SK-N-SH (cell line): ENCODE measurements at regions not wholly inside any gene's neighbourhood (a gene's known extent, or its start where the extent isn't known, plus 50 kb on each side); places are given as distances from the start of the nearest gene placed in this dataset.

Experiments
- CTCF ChIA-PET: fragments of 300-600, 350-600 bp; formaldehyde crosslinking; extraction: SDS; loops from one replicate; lab custom pipeline; 2021; lab: Yijun Ruan, JAX
- POLR2A ChIA-PET: fragments of 350-600 bp; sonication (Branson Sonifier 250); formaldehyde crosslinking; extraction: SDS; loops from one replicate; lab custom pipeline; 2020; ENCODE audit warnings: antibody characterized with exemption, inconsistent platforms; lab: Yijun Ruan, JAX
- DNase-seq: peaks from one replicate; pipeline ENCODE4 v3.0.0; 2012
- H2AFZ ChIP-seq: fragments of 200-600 bp; sonication (generic); 2 replicates; pipeline ENCODE4 v1.8.1; 2016; ENCODE audit warnings: antibody characterized with exemption, mild to moderate bottlenecking, low read depth
- H3F3A ChIP-seq: fragments of 200-600 bp; sonication (generic); replicated peaks from 2 replicates; pipeline ENCODE3; 2016; ENCODE audit warnings: antibody characterized with exemption, mild to moderate bottlenecking; ENCODE audit not compliant: insufficient read depth
- H3K27ac ChIP-seq, 2 experiments: fragments of 200-500 bp in 1 of 2; fragments of 200-600 bp in 1 of 2; sonication (Bioruptor generic) in 1 of 2; sonication (generic), shearing (Covaris generic) in 1 of 2; 2 replicates each; pipeline versions ENCODE4 v1.5.1 to v1.6.1; 2014 to 2016; ENCODE audit warnings: low read depth in 2 of 2, inconsistent platforms in 1 of 2, low read length in 1 of 2, mild to moderate bottlenecking in 1 of 2, mixed read lengths in 1 of 2
- H3K27me3 ChIP-seq: fragments of 200-600 bp; sonication (generic), shearing (Covaris generic); 2 replicates; pipeline ENCODE4 v1.6.1; 2016; ENCODE audit warnings: mixed run types; ENCODE audit not compliant: insufficient read depth
- H3K36me3 ChIP-seq, 2 experiments: fragments of 200-500 bp in 1 of 2; fragments of 200-600 bp in 1 of 2; sonication (Bioruptor generic) in 1 of 2; sonication (generic) in 1 of 2; replicated peaks in 1 of 2; 2 replicates each; pipeline versions ENCODE3 to v1.5.1; 2014 to 2016; ENCODE audit warnings: low read length in 1 of 2, mild to moderate bottlenecking in 1 of 2; ENCODE audit not compliant: insufficient read depth in 2 of 2, control insufficient read depth in 1 of 2
- H3K4me1 ChIP-seq, 2 experiments: fragments of 200-500 bp in 1 of 2; fragments of 200-600 bp in 1 of 2; sonication (Bioruptor generic) in 1 of 2; sonication (generic), shearing (Covaris generic) in 1 of 2; 2 replicates each; pipeline versions ENCODE4 v1.5.1 to v1.6.1; 2014 to 2016; ENCODE audit warnings: low read depth in 1 of 2, low read length in 1 of 2, mixed run types in 1 of 2; ENCODE audit not compliant: insufficient read depth in 2 of 2, control insufficient read depth in 1 of 2
- H3K4me2 ChIP-seq: fragments of 200-600 bp; sonication (generic), shearing (Covaris generic); 2 replicates; pipeline ENCODE4 v1.6.1; 2017; ENCODE audit warnings: mixed run types
- H3K4me3 ChIP-seq, 2 experiments: fragments of 200-500 bp in 1 of 2; fragments of 200-600 bp in 1 of 2; sonication (Bioruptor generic) in 1 of 2; sonication (generic), shearing (Covaris generic) in 1 of 2; 2 replicates each; pipeline versions ENCODE4 v1.5.1 to v1.8.1; 2014 to 2016; ENCODE audit warnings: low read depth in 2 of 2, inconsistent platforms in 1 of 2, low read length in 1 of 2, mild to moderate bottlenecking in 1 of 2, mixed read lengths in 1 of 2, moderate library complexity in 1 of 2
- H3K79me2 ChIP-seq: fragments of 200-600 bp; sonication (generic); 2 replicates; pipeline ENCODE4 v1.8.1; 2017; ENCODE audit warnings: mild to moderate bottlenecking; ENCODE audit not compliant: insufficient read depth
- H3K9ac ChIP-seq: fragments of 200-600 bp; sonication (generic); 2 replicates; pipeline ENCODE4 v1.6.1; 2017; ENCODE audit warnings: mixed run types
- H3K9me2 ChIP-seq: fragments of 200-600 bp; sonication (generic); 2 replicates; pipeline ENCODE4 v1.6.1; 2017; ENCODE audit warnings: mixed run types
- H3K9me3 ChIP-seq: fragments of 200-600 bp; sonication (generic); 2 replicates; pipeline ENCODE4 v1.6.1; 2017; ENCODE audit warnings: mixed run types, mild to moderate bottlenecking, moderate library complexity
- H4K20me1 ChIP-seq: fragments of 200-600 bp; sonication (generic); 2 replicates; pipeline ENCODE4 v1.6.1; 2017; ENCODE audit warnings: mild to moderate bottlenecking, mixed run types; ENCODE audit not compliant: insufficient read depth
- CHD2 ChIP-seq: fragments of 150-350 bp; IDR thresholded peaks from 2 replicates; pipeline ENCODE4 v1.6.1; 2018; ENCODE audit warnings: low read length; ENCODE audit not compliant: partially characterized antibody
- ELF1 ChIP-seq: IDR thresholded peaks from 2 replicates; pipeline ENCODE4 v1.4.0; 2012
- EZH2phosphoT487 ChIP-seq: fragments of 200-600 bp; sonication (generic); IDR thresholded peaks from 2 replicates; pipeline ENCODE4 v1.6.1; 2017; ENCODE audit warnings: low read depth, mixed run types, mild to moderate bottlenecking, antibody characterized with exemption, moderate library complexity, borderline replicate concordance
- FOSL2 ChIP-seq: IDR thresholded peaks from 2 replicates; pipeline ENCODE4 v1.4.0; 2012; ENCODE audit warnings: low read depth, mild to moderate bottlenecking, moderate library complexity, borderline replicate concordance
- FOXJ3 ChIP-seq: sonication (generic); formaldehyde crosslinking; IDR thresholded peaks from 2 replicates; pipeline ENCODE4 v1.5.1; 2020; ENCODE audit warnings: mild to moderate bottlenecking, missing genetic modification reagents
- FOXM1 ChIP-seq: IDR thresholded peaks from 2 replicates; pipeline ENCODE4 v1.4.0; 2012; ENCODE audit warnings: low read depth, mild to moderate bottlenecking
- GABPA ChIP-seq: IDR thresholded peaks from 2 replicates; pipeline ENCODE4 v1.4.0; 2012; ENCODE audit warnings: low read depth, mild to moderate bottlenecking
- GATA2 ChIP-seq: sonication (generic); formaldehyde crosslinking; IDR thresholded peaks from 2 replicates; pipeline ENCODE4 v1.5.0; 2020; ENCODE audit warnings: mild to moderate bottlenecking, missing genetic modification reagents
- MAX ChIP-seq: IDR thresholded peaks from 2 replicates; pipeline ENCODE4 v1.4.0; 2012; ENCODE audit warnings: low read depth
- NRF1 ChIP-seq: IDR thresholded peaks from 2 replicates; pipeline ENCODE4 v1.6.1; 2012; ENCODE audit warnings: low read depth, mild to moderate bottlenecking, low read length
- POLR2AphosphoS5 ChIP-seq: IDR thresholded peaks from 2 replicates; pipeline ENCODE4 v1.6.1; 2012; ENCODE audit warnings: low read depth, low read length
- REST ChIP-seq: IDR thresholded peaks from 2 replicates; pipeline ENCODE4 v1.6.1; 2012; ENCODE audit warnings: mild to moderate bottlenecking, low read depth, low read length, moderate library complexity
- RFX5 ChIP-seq: IDR thresholded peaks from 2 replicates; pipeline ENCODE4 v1.6.1; 2012; ENCODE audit warnings: mild to moderate bottlenecking, improper control_type of control experiment, low read length
- RXRA ChIP-seq: IDR thresholded peaks from 2 replicates; pipeline ENCODE4 v1.4.0; 2012; ENCODE audit warnings: low read depth, mild to moderate bottlenecking, borderline replicate concordance
- SMC3 ChIP-seq: IDR thresholded peaks from 2 replicates; pipeline ENCODE4 v1.6.1; 2012; ENCODE audit warnings: low read depth, low read length, improper control_type of control experiment
- TAF1 ChIP-seq: IDR thresholded peaks from 2 replicates; pipeline ENCODE4 v1.6.1; 2012; ENCODE audit warnings: low read depth, mild to moderate bottlenecking, low read length, moderate library complexity, borderline replicate concordance
- TCF12 ChIP-seq: IDR thresholded peaks from 2 replicates; pipeline ENCODE4 v1.4.0; 2012
- ZBTB33 ChIP-seq: IDR thresholded peaks from 2 replicates; pipeline ENCODE4 v1.4.0; 2012; ENCODE audit warnings: low read depth, borderline replicate concordance
- WGBS: methylation state at CpG from one replicate; pipeline ENCODE4 v1.1.6; 2017; ENCODE audit warnings: low lambda C conversion rate; 5-methylcytosine and 5-hydroxymethylcytosine counted together
- TF ChIP-seq, protein P1 (sequence below): IDR thresholded peaks from 2 replicates; pipeline ENCODE4; 2012
- TF ChIP-seq, protein P2 (sequence below): fragments of 200-600 bp; sonication (generic); IDR thresholded peaks from 2 replicates; pipeline ENCODE4 v1.6.1; 2017; ENCODE audit warnings: antibody characterized with exemption, mild to moderate bottlenecking, moderate library complexity
- TF ChIP-seq, protein P3 (sequence below): fragments of 150-350 bp; IDR thresholded peaks from 2 replicates; pipeline ENCODE4 v1.6.1; 2016; ENCODE audit warnings: mild to moderate bottlenecking, low read depth, low read length

DNA sequence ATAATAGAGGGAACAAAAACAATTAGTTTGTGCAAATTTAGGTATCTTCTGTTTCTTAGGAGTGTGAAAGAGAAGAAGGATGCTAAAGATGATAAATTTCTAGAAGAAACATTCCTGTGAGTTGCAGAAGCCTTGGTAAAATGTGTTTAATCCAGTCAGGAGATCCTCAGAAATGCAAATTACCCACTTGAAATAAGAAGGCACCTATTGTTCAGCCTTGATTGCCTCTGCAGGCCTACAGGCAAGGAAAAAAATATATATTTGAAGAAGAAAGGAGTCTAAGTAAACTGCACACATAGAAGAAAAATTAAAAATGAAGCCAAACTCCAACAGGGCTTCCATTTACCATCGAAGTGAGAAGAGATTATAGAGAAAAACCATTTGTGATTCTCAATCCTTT is 51.0 kb upstream of the LHX8 start (continued):
- TF ChIP-seq GABPA = no peak

GRCh38 chr1:75083848-75084514 is 50.2 kb upstream of the LHX8 start:
- no peaks in the 10 kb centered on the region for H3K79me2 ChIP-seq
- no peak for DNase-seq
- H3K4me2 ChIP-seq = peak overlapping the region; percentile 58; the same call in 1 of the 2 replicates
- WGBS = 37% methylated on average over 4 of the region's 4 CpGs
- H2AFZ ChIP-seq = peak overlapping the region; percentile 74
- POLR2A ChIA-PET = no interaction called here
- no peaks in the 10 kb centered on the region for H4K20me1 ChIP-seq
- H3K4me3 ChIP-seq = no peak overlapping the region
- H3K27me3 ChIP-seq = no peaks in the 10 kb centered on the region
- H3K4me1 ChIP-seq = peaks cover 5 to 6% of the 10 kb centered on the region in 2 experiments; a peak in 2 of 4 replicates
- H3F3A ChIP-seq = peaks cover 19% of the 10 kb centered on the region
- CTCF ChIA-PET = no interaction called here
- H3K9ac ChIP-seq = peak overlapping the region; percentile 43; the same call in 1 of the 2 replicates
- no peaks in the 10 kb centered on the region for H3K9me2 ChIP-seq
- peak overlapping the region in 1 of 2 experiments; percentile 79; a peak in 3 of 4 replicates for H3K27ac ChIP-seq
- H3K36me3 ChIP-seq = no peaks in the 10 kb centered on the region
- H3K9me3 ChIP-seq = no peaks in the 10 kb centered on the region
- TF ChIP-seq, protein P1, sequence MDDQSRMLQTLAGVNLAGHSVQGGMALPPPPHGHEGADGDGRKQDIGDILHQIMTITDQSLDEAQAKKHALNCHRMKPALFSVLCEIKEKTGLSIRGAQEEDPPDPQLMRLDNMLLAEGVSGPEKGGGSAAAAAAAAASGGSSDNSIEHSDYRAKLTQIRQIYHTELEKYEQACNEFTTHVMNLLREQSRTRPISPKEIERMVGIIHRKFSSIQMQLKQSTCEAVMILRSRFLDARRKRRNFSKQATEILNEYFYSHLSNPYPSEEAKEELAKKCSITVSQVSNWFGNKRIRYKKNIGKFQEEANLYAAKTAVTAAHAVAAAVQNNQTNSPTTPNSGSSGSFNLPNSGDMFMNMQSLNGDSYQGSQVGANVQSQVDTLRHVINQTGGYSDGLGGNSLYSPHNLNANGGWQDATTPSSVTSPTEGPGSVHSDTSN = peak; percentile 66
- TF ChIP-seq RXRA = 0 out of 2 replicates have a peak, but pooled peaks have one; percentile 48
- no peak for TF ChIP-seq GABPA
- TF ChIP-seq ZBTB33 = no peak
- TF ChIP-seq GATA2 (CRISPR knock-in tag) = no peak
- no peak for TF ChIP-seq FOXJ3 (CRISPR knock-in tag)
- TF ChIP-seq MAX = peak; percentile 63
- no peak for TF ChIP-seq RFX5
- no peak for TF ChIP-seq CHD2
- peak; percentile 81 for TF ChIP-seq TCF12
- peak; percentile 64; the same call in 1 of the 2 replicates for TF ChIP-seq FOSL2
- no peak for TF ChIP-seq NRF1
- TF ChIP-seq ELF1 = no peak
- no peak for TF ChIP-seq REST
- TF ChIP-seq, protein P2, sequence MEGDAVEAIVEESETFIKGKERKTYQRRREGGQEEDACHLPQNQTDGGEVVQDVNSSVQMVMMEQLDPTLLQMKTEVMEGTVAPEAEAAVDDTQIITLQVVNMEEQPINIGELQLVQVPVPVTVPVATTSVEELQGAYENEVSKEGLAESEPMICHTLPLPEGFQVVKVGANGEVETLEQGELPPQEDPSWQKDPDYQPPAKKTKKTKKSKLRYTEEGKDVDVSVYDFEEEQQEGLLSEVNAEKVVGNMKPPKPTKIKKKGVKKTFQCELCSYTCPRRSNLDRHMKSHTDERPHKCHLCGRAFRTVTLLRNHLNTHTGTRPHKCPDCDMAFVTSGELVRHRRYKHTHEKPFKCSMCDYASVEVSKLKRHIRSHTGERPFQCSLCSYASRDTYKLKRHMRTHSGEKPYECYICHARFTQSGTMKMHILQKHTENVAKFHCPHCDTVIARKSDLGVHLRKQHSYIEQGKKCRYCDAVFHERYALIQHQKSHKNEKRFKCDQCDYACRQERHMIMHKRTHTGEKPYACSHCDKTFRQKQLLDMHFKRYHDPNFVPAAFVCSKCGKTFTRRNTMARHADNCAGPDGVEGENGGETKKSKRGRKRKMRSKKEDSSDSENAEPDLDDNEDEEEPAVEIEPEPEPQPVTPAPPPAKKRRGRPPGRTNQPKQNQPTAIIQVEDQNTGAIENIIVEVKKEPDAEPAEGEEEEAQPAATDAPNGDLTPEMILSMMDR = no peak
- no peak for TF ChIP-seq FOXM1
- TF ChIP-seq EZH2phosphoT487 = no peak
- TF ChIP-seq, protein P3, sequence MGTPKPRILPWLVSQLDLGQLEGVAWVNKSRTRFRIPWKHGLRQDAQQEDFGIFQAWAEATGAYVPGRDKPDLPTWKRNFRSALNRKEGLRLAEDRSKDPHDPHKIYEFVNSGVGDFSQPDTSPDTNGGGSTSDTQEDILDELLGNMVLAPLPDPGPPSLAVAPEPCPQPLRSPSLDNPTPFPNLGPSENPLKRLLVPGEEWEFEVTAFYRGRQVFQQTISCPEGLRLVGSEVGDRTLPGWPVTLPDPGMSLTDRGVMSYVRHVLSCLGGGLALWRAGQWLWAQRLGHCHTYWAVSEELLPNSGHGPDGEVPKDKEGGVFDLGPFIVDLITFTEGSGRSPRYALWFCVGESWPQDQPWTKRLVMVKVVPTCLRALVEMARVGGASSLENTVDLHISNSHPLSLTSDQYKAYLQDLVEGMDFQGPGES = no peak
- no peak; the same call in 1 of the 2 replicates for TF ChIP-seq POLR2AphosphoS5
- no peak for TF ChIP-seq TAF1
- TF ChIP-seq SMC3 = no peak
